ENCODE measurements at regions not wholly inside any gene's neighbourhood (a gene's known extent, or its start where the extent isn't known, plus 50 kb on each side); places are given as distances from the start of the nearest gene placed in this dataset.

- intact Hi-C loops (cut with micrococcal nuclease), result no loop called here
- Mint-ChIP-seq H3K27ac (ENCODE audit: low read depth, unreplicated experiment) (no peak overlapping the region), H3K9me3 (ENCODE audit: unreplicated experiment) (no peaks in the 10 kb centered on the region), H3K4me1 (ENCODE audit: insufficient read depth, unreplicated experiment) (no peaks in the 10 kb centered on the region), H3K4me3 (ENCODE audit: unreplicated experiment) (no peak overlapping the region), H3K27me3 (ENCODE audit: insufficient read depth, unreplicated experiment) (no peaks in the 10 kb centered on the region), H3K36me3 (ENCODE audit: insufficient read depth, unreplicated experiment) (no peaks in the 10 kb centered on the region)
- no peak for DNase-seq (ENCODE audit: unreplicated experiment)
- no peak for TF ChIP-seq CTCF (IDR thresholded peaks at IDR 0.05; ENCODE audit: unreplicated experiment)
- ChIA-PET CTCF (no interaction called here), POLR2A (interaction anchor here (0.8 kb wide), 1 partner anchor 10 kb away, joined by 3 read pairs; no protein-coding TSS in a partner anchor)
- BruUV-seq (replicated peaks), result no TSS peak
Measured at GRCh38 chr2:65802298-65802942, 370.0 kb upstream of the SPRED2 start.

DNA sequence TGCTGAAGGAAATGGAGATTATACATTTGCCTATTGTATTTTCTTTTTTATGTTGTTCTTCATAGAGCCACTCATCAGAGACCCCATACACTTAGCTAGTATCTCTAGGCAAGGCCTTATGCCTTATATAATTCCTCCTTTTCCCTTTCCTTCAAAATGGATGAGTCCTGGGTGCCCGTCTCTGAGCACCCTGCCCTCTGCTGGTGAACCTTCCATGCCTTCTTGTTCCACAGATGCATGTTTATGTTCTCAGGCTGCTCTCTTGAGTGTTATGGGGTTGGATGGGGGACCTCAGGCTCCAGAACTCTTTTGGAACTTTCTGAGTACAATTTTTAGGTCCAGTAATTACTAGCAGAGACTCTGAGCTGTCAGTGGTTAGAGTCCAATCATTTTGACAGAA lies 368.6 kb upstream of the SPRED2 start:
- BruUV-seq (replicated peaks), result no TSS peak
- intact Hi-C loops (cut with micrococcal nuclease), result loop anchor here (1.0 kb wide), 1 partner anchor 161 kb away; no protein-coding TSS in a partner anchor

GRCh38 chr2:65799141-65799854 lies 366.9 kb upstream of the SPRED2 start:
- ChIA-PET POLR2A (no interaction called here), CTCF (no interaction called here)
- Mint-ChIP-seq H3K4me3 (ENCODE audit: unreplicated experiment) (no peak overlapping the region), H3K36me3 (ENCODE audit: insufficient read depth, unreplicated experiment) (no peaks in the 10 kb centered on the region), H3K27me3 (ENCODE audit: insufficient read depth, unreplicated experiment) (no peaks in the 10 kb centered on the region), H3K4me1 (ENCODE audit: insufficient read depth, unreplicated experiment) (no peaks in the 10 kb centered on the region), H3K9me3 (ENCODE audit: unreplicated experiment) (no peaks in the 10 kb centered on the region), H3K27ac (ENCODE audit: low read depth, unreplicated experiment) (no peak overlapping the region)
- TF ChIP-seq CTCF (IDR thresholded peaks at IDR 0.05; ENCODE audit: unreplicated experiment), result no peak
- intact Hi-C loops (cut with micrococcal nuclease), result no loop called here
- no peak for DNase-seq (ENCODE audit: unreplicated experiment)
- no TSS peak for BruUV-seq (replicated peaks)

More for the DNA sequence above, 368.6 kb upstream of the SPRED2 start:
- H3K36me3 Mint-ChIP-seq (ENCODE audit: insufficient read depth, unreplicated experiment), result no peaks in the 10 kb centered on the region
- POLR2A ChIA-PET, result interaction anchor here (0.7 kb wide), 1 partner anchor 700 kb away, joined by 3 read pairs; no protein-coding TSS in a partner anchor
- TF ChIP-seq CTCF (IDR thresholded peaks at IDR 0.05; ENCODE audit: unreplicated experiment), result no peak
- no peaks in the 10 kb centered on the region for H3K4me1 Mint-ChIP-seq (ENCODE audit: insufficient read depth, unreplicated experiment)
- DNase-seq (ENCODE audit: unreplicated experiment), result peak; percentile 49
- H3K4me3 Mint-ChIP-seq (ENCODE audit: unreplicated experiment), result no peak overlapping the region
- no peaks in the 10 kb centered on the region for H3K9me3 Mint-ChIP-seq (ENCODE audit: unreplicated experiment)
- CTCF ChIA-PET, result no interaction called here
- no peaks in the 10 kb centered on the region for H3K27me3 Mint-ChIP-seq (ENCODE audit: insufficient read depth, unreplicated experiment)
- H3K27ac Mint-ChIP-seq (ENCODE audit: low read depth, unreplicated experiment), result no peak overlapping the region

DNA sequence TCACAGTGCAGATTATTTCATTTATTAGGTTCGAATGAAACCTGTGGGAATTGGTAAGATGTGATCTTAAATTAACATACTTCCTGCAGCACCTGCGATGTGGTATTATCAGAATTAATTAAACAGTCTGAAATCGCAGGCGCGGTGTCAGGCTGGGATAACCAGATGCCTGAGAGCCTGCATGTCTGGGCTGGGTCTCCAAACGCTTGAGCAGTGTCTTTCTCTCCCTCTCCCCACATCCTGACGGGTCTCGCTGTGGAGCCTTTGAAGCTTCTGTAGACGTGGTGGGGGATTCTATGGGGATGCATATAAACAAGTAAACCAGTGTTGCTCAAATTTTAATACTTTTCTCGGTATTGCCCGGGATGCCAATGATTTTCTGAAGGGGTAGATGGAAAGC lies 366.2 kb upstream of the SPRED2 start:
- no peak for DNase-seq (ENCODE audit: unreplicated experiment)
- H3K4me3 Mint-ChIP-seq (ENCODE audit: unreplicated experiment), result no peak overlapping the region
- H3K9me3 Mint-ChIP-seq (ENCODE audit: unreplicated experiment), result no peaks in the 10 kb centered on the region
- ChIA-PET CTCF (no interaction called here), POLR2A (no interaction called here)
- no peaks in the 10 kb centered on the region for H3K36me3 Mint-ChIP-seq (ENCODE audit: insufficient read depth, unreplicated experiment)
- no peak overlapping the region for H3K27ac Mint-ChIP-seq (ENCODE audit: low read depth, unreplicated experiment)
- TF ChIP-seq CTCF (IDR thresholded peaks at IDR 0.05; ENCODE audit: unreplicated experiment), result no peak
- no peaks in the 10 kb centered on the region for H3K4me1 Mint-ChIP-seq (ENCODE audit: insufficient read depth, unreplicated experiment)
- no TSS peak for BruUV-seq (replicated peaks)
- intact Hi-C loops (cut with micrococcal nuclease), result no loop called here
- H3K27me3 Mint-ChIP-seq (ENCODE audit: insufficient read depth, unreplicated experiment), result no peaks in the 10 kb centered on the region

Data from MCF 10A (cell line).